Ishikawa (cell line): ENCODE measurements at regions not wholly inside any gene's neighbourhood (a gene's known extent, or its start where the extent isn't known, plus 50 kb on each side); places are given as distances from the start of the nearest gene placed in this dataset.

ENCODE experiments used
- CEBPB ChIP-seq: IDR thresholded peaks from 2 replicates; pipeline ENCODE4 v1.6.1; 2012
- CREB1 ChIP-seq: IDR thresholded peaks from 2 replicates; pipeline ENCODE4 v1.6.1; 2012; ENCODE audit warnings: low read depth
- EGR1 ChIP-seq: IDR thresholded peaks from 2 replicates; pipeline ENCODE4 v1.6.1; 2012
- EP300 ChIP-seq: IDR thresholded peaks from 2 replicates; pipeline ENCODE4 v1.6.1; 2012; ENCODE audit warnings: borderline replicate concordance
- FOXM1 ChIP-seq: IDR thresholded peaks from 2 replicates; pipeline ENCODE4 v1.6.1; 2012; ENCODE audit warnings: low read depth, borderline replicate concordance
- NFIC ChIP-seq: IDR thresholded peaks from 2 replicates; pipeline ENCODE4 v1.6.1; 2012
- RAD21 ChIP-seq: IDR thresholded peaks from 2 replicates; pipeline ENCODE4 v1.6.1; 2012; ENCODE audit warnings: low read depth
- TAF1 ChIP-seq: IDR thresholded peaks from 2 replicates; pipeline ENCODE4 v1.6.1; 2012; ENCODE audit warnings: low read depth, mild to moderate bottlenecking
- TCF12 ChIP-seq: IDR thresholded peaks from 2 replicates; pipeline ENCODE4 v1.6.1; 2012; ENCODE audit warnings: low read depth
- YY1 ChIP-seq: IDR thresholded peaks from 2 replicates; pipeline ENCODE4 v1.6.1; 2012; ENCODE audit warnings: low read depth
- ZBTB7A ChIP-seq: IDR thresholded peaks from 2 replicates; pipeline ENCODE4 v1.6.1; 2012; ENCODE audit warnings: low read depth
- TF ChIP-seq, protein P1 (sequence below): IDR thresholded peaks from 2 replicates; pipeline ENCODE4 v1.6.1; 2012
- TF ChIP-seq, protein P2 (sequence below): IDR thresholded peaks from 2 replicates; pipeline ENCODE4 v1.6.1; 2012; ENCODE audit warnings: low read depth, mild to moderate bottlenecking
- TF ChIP-seq, protein P3 (sequence below): IDR thresholded peaks from 2 replicates; pipeline ENCODE4 v1.6.1; 2012

DNA sequence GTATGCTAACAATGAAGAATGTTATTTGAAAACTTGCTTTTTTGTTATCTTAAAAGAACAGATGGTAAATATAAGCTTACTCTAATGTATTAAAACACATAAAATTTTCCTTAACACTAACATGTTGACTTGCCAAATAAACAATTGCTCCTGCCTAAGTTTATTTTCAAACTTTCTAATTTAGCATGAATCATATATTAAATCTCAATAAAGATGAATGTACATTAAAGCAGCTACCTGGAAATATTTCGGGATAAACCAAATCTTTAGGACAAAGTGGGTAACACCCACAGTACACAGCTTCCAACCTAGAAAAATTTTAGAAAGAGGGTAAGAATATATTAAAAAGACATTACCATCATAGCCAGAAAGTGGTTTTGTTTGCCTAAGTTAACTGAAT lies 567.4 kb downstream of the ZEB2 start:
- TF ChIP-seq CEBPB (no peak), ZBTB7A (no peak), CREB1 (no peak), EP300 (no peak), TAF1 (no peak), NFIC (no peak), EGR1 (no peak), RAD21 (no peak), YY1 (no peak), FOXM1 (no peak), TCF12 (no peak)
- TF ChIP-seq, protein P1, sequence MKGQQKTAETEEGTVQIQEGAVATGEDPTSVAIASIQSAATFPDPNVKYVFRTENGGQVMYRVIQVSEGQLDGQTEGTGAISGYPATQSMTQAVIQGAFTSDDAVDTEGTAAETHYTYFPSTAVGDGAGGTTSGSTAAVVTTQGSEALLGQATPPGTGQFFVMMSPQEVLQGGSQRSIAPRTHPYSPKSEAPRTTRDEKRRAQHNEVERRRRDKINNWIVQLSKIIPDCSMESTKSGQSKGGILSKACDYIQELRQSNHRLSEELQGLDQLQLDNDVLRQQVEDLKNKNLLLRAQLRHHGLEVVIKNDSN, result no peak
- TF ChIP-seq, protein P2, sequence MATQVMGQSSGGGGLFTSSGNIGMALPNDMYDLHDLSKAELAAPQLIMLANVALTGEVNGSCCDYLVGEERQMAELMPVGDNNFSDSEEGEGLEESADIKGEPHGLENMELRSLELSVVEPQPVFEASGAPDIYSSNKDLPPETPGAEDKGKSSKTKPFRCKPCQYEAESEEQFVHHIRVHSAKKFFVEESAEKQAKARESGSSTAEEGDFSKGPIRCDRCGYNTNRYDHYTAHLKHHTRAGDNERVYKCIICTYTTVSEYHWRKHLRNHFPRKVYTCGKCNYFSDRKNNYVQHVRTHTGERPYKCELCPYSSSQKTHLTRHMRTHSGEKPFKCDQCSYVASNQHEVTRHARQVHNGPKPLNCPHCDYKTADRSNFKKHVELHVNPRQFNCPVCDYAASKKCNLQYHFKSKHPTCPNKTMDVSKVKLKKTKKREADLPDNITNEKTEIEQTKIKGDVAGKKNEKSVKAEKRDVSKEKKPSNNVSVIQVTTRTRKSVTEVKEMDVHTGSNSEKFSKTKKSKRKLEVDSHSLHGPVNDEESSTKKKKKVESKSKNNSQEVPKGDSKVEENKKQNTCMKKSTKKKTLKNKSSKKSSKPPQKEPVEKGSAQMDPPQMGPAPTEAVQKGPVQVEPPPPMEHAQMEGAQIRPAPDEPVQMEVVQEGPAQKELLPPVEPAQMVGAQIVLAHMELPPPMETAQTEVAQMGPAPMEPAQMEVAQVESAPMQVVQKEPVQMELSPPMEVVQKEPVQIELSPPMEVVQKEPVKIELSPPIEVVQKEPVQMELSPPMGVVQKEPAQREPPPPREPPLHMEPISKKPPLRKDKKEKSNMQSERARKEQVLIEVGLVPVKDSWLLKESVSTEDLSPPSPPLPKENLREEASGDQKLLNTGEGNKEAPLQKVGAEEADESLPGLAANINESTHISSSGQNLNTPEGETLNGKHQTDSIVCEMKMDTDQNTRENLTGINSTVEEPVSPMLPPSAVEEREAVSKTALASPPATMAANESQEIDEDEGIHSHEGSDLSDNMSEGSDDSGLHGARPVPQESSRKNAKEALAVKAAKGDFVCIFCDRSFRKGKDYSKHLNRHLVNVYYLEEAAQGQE, result no peak
- TF ChIP-seq, protein P3, sequence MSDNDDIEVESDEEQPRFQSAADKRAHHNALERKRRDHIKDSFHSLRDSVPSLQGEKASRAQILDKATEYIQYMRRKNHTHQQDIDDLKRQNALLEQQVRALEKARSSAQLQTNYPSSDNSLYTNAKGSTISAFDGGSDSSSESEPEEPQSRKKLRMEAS, result no peak
